HCEC 1CT (cell line): ENCODE measurements at regions not wholly inside any gene's neighbourhood (a gene's known extent, or its start where the extent isn't known, plus 50 kb on each side); places are given as distances from the start of the nearest gene placed in this dataset.
"Not testable (repeated sequence)": the region's sequence is repeated elsewhere in the genome, so short reads cannot be mapped to it uniquely, and the experiment has no call there.

Experiments used
- DNase-seq: peaks from one replicate; pipeline ENCODE4 v3.0.0-alpha.2; 2017

GRCh38 chrX:128739539-128739938 lies 687.3 kb upstream of the ACTRT1 start:
- no peak for DNase-seq

- DNase-seq = no peak
Observed at GRCh38 chrX:128728943-128729342, 676.7 kb upstream of the ACTRT1 start.

DNA sequence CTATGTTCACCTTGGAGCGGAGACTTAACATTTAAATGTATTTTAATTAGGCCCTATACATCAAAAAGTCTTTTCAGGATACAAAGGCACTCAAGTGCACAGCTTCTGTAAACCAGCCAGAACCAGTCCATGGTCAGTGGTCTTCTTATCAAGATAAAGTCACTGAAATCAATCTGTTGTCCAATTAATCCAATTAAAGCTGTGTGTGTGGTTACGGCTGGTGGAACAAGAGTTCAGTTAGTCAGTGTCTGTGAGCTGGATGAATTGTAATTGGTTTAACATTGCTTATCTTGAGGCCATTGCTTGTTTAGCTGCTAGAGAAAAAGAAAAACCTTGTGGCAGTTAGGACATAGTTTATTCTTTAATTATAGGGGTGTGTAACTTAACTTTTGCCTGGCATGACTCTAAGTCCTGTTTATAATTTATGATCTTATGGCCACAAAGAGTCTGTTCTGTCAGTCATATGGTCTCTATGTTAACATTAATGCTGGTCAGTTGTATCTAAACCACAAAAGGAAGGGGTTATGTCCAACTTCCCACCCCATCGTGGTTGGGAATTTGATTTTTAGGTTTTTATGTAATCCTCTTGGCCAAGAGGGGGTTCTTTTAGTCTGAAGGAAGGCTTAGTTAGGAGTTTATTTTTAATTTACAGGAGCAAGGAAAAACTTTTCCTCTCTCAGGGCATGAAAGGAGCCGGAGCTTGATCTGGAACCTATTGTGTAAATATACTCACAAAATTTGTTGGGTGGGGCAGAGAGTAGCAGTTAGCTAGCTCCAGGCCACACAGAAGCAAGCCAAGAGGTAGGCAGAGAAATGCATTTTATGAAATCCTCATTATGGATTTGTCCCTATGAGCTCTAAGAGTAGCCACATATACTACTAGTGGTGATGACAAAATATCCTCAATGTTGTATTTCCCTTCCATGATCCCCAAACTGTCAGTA lies 665.7 kb upstream of the ACTRT1 start:
- no peak for DNase-seq

DNA sequence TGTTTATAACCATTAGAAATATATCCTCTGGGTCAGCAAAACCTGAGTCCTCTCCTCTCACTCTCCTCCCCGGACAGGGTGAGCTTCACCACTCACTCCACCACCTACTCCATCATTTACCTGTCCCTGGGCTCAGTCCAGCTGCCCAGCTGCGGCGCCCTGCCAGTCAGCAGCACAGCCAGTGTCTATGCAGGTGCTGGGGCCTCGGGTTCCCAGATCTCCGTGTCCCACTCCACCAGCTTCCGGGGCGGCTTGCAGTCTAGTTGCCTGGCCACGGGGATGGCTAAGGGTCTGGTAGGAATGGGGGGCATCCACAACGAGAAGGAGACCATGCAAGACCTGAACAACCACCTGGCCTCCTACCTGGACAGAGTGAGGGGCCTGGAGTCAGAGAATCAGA lies 662.2 kb upstream of the ACTRT1 start:
- no peak for DNase-seq

- DNase-seq = no peak
Observed at GRCh38 chrX:128699716-128700285, 647.6 kb upstream of the ACTRT1 start.

DNA sequence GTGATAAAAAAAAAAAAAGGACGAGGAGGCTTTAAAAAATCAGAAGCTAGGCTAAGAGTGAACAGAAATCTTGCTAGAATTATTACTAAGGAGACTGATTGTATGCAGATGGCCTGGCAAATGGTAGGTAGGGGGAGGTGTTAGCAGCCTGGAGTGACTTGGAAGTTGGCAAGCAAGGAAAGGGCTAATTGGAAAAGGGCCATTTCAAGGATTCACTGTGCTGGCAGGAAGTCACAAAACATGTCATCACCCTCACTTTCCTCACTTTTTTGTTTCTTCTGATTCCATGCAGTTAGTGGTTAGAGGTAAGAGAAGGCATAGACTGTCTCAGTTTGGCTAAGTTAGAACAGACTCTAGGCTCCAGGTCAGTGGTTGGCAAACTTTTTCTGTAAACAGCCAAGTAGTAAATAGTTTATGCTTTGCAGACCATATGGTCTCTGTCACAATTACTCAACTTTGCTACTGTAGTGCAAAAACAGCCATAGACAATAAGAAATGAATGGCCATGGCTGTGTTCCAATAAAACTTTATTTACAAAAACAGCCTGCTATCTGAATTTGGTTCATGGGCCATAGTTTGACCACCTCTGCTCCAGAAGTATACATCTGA lies 646.5 kb upstream of the ACTRT1 start:
- DNase-seq = no peak

DNA sequence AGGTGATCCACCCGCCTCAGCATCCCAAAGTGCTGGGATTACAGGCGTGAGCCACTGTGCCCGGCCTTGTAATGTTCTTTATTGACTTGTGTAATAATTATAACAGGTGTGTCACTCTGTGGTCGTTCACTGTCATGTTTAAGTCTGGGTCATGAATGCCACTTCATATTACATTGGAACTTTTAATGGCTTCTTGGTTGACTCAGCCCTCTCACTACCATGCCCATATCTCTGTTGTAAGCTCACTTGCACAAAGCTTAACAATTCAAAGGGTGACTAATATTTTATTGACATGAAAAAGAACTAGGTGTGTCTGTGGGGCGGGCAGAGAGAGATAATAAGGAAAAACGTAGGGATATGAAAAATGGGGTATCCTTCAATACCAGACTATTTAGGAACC lies 639.7 kb upstream of the ACTRT1 start:
- DNase-seq = no peak

- no peak for DNase-seq
Observed at GRCh38 chrX:128685387-128685786, 633.2 kb upstream of the ACTRT1 start.

GRCh38 chrX:128676651-128677050 lies 624.4 kb upstream of the ACTRT1 start:
- no peak for DNase-seq

GRCh38 chrX:128674326-128675086 lies 622.3 kb upstream of the ACTRT1 start:
- not testable (repeated sequence) for DNase-seq

DNA sequence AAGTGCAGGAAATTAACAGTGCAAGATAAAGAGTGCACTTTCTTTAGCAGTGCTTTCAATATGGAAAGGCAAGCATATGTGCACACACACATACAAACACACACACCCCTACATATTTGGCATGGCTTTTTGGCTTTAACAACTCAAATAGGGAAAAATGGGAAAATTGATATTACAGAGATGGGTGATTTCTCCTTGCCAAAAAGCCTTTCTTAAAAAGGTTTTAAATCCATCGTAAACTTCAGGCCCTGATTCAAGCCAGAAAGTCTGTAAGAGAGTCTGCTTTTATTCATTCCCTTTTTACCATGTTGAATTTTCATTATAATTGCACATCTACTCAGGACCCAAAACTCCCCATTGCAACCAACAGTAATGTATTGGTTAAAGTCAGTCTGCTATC lies 612.0 kb upstream of the ACTRT1 start:
- no peak for DNase-seq

GRCh38 chrX:128653524-128654060 lies 601.4 kb upstream of the ACTRT1 start:
- DNase-seq = no peak

- no peak for DNase-seq
Observed at GRCh38 chrX:128650326-128650725, 598.1 kb upstream of the ACTRT1 start.

DNA sequence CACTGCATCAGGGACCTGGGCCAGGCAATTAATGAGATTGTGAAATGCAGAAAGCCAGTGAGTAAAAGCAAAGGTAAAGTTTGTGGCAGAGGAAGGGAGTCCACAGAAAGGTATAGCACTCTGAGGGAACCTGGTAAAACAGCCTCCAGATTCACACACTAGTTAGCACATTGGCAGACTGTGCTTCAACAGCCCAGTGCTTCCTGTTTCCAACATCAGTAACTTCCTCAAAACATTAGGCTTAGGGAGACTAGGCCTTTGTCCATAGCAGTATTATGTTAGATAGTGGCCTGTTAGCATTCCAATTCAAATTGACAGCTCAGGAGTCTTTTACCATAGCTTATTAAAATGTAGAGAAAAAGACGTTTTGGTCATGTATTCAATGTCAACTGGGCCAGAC lies 582.6 kb upstream of the ACTRT1 start:
- no peak for DNase-seq

- no peak for DNase-seq
Observed at GRCh38 chrX:128623361-128623760, 571.2 kb upstream of the ACTRT1 start.

DNA sequence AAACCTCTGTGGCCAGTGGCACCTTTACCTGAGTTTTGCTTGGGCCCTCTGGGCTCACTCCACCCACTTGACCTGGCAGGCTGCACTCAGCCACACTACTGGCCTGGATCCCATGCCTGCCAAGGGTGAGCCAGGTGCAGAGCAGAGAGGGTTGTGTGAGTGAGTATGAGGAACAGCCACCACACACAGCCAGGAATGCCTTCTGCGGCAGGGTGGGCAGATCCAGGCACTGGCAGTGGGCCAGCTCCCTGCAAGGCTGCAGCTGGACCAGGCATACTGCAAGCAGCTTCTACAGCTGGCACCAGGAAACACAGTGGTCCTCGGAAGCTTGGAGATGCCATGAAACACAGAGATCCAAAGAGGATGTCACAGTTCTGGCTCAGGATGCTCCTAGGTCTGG lies 570.1 kb upstream of the ACTRT1 start:
- no peak for DNase-seq

GRCh38 chrX:128619490-128619889 lies 567.3 kb upstream of the ACTRT1 start:
- no peak for DNase-seq

DNA sequence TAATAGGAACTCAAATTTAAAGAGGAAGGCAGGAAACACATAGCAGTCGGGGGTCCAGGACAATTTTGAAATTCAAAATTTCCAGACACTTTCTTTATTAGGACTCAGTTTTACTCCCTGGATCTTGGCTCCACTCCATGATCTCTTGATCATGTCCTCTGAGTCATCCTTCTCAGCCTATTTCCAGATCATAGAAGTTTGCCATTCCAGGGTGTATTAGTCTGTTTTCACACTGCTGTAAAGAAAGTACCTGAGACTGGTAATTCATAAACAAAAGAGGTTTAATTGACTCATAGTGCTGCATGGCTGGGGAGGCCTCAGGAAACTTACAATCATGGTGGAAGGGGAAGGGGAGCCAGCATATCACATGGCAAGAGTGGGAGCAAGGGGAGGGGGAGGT lies 564.7 kb upstream of the ACTRT1 start:
- no peak for DNase-seq

DNA sequence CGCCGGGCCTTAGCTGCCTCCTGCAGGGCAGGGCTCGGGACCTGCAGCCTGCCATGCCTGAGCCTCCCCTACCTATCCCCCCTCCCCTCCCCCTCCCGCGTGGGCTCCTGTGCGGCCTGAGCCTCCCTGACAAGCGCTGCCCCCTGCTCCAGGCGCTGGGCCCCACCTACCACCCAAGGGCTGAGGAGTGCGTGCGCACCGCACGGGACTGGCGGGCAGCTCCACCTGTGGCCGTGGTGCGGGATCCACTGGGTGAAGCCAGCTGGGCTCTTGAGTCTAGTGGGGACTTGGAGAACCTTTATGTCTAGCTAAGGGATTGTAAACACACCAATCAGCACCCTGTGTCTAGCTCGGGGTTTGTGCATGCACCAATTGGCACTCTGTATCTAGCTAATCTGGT lies 554.6 kb upstream of the ACTRT1 start:
- not testable (repeated sequence) for DNase-seq

GRCh38 chrX:128606357-128606756 lies 554.2 kb upstream of the ACTRT1 start:
- not testable (repeated sequence) for DNase-seq

DNA sequence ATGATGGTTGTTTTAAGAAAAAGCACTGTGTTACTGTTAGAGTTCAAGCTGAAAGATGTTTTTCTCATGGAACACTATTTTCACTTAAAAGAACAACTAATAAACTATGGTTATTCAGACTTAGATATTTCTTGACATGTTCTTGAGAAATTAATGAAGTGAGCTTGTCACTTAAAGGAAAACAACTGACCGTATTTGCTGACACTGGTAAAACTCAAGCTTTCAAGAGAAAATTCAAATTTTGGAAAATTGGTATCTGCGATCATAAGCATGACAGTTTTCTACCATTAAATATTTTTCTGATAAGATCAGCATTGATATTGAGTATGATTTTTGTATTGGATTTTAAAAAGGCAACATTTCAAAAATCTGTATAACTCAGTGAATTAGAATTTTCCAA lies 549.5 kb upstream of the ACTRT1 start:
- no peak for DNase-seq

GRCh38 chrX:128599632-128600031 lies 547.4 kb upstream of the ACTRT1 start:
- DNase-seq = no peak

DNA sequence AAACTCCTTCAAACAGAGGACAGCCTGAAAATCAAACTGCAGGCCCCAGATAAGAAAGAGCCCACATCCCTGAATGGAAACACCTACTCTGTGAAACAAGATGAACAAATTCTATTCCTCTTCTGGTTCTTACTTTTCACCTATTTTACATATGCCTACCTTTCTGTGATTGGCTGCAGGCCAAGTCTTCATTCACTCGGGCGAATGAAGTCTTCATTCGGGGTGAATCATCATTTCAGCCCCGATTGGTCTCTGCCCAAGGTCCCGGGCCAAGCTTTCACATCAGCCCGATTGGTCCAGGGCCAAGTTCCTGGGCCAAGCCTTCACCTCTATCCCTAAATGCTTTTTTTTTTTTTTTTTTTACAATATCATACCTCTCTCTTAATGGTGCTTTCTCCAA lies 529.8 kb upstream of the ACTRT1 start:
- DNase-seq = no peak
